DMS153 (cell line): ENCODE measurements at regions not wholly inside any gene's neighbourhood (a gene's known extent, or its start where the extent isn't known, plus 50 kb on each side); places are given as distances from the start of the nearest gene placed in this dataset.

Experiments
- DNase-seq: peaks from one replicate; lab custom pipeline; 2025; lab: John Stamatoyannopoulos, UW

DNA sequence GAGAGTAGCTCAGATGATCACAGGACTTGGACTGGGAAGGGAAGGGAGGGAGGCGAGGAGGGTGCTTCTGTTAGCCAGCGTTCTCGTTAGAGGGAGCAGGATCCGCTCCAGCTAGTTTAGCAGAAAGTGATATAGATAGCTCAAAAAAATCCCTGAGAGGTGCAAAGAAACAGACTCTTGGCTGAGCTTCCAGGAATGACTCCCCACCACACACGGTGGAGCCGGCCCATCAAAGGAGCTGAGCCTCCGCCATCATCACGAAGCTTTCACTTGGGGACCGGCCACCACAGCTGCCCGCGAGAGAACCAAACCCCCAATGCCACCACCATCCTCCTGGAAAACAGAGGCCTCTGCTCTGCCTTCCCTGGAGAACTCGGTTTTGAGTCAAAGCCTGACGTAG, 124.6 kb upstream of the BCL2L14 start:
- DNase-seq, result no peak

DNA sequence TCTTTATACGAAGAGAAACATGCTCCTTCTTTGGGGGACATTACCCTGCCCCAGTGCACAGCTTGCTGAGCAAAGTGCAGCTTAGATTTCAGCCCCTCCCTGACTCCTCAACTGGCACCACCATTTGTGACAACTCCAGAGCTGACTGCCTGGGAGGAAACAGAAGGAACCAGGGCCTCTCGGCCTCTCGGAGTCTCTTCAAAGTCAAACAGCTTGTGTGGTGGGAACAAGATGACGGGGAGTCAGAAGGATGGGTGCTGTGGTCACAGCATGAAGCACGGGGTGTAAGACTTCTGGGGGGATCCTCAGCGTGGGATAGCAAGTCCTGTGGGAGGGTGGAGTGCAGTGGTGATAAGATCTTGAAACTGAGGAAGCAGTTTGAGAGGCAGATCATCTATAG, 123.5 kb upstream of the BCL2L14 start:
- DNase-seq, result no peak

DNA sequence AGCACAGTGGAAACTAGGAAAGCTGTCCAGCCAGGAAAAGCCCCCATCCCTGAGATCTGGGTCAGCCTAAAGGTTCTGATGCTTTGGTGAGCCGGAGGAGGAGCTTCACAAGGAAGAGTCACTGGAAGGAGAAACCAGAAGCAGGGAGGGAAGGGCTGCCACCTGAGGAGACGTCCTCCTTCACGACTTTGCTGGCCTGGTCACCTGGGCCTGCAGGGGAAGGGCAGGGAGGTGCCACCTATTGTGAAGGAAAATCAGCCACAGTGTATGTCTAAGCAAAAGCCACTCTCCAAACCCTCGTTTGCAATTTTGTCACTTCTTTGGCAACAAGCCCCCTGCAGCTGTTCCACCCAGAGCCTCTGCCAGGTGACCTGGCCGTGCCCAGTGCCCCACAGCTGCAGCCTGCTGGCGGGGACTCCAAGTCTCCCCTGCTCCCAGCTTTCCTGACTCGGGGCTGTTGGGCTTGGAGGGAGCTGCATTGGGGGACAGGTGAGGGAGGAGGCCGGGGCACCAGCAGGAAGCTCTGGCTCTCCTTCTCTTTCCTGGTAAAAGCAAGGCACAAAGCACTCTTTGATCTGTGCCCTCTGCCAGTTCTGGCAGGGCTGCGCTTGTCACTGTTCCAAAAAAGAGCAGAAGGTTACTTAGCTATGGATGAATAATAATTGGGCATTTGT, 120.9 kb upstream of the BCL2L14 start:
- DNase-seq, result peak; percentile 36

DNA sequence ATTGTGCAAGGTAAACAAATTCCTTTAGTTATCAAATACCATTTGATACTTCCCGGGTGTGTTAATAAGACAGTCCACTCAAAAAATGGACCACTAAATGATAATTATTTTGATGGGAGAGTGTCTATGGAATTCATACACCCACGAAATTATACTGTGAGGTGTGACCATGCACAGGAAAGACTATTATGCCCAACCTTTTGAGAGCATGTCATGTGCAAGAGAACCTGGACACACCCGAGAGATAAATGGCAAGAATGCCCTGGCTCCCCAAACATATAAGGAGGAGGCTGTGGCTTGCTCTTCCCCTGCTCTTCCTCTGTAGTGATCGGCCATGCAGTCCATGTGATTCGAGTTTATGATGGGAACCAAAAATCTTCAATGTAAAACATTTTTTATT, 119.5 kb upstream of the BCL2L14 start:
- DNase-seq, result no peak

DNA sequence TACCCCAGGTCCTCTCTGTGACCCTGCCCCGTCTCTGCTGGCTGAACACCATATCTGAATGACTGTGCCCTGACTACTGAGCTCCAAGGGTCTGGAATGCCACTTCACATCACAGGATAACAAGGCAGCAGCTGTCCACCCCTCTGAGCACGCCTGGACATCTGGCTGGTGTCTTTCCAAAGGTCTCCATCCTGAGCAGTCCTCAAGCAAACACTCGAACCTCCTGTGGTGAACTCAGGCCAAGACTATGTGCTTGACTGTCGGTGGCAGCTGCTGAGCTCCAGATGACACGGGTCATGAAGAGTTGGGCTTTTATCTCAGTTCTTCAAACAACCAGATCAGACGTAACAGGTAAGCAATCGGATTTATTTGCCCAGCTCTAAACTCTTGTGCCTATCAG, 117.2 kb upstream of the BCL2L14 start:
- DNase-seq, result peak; percentile 26

DNA sequence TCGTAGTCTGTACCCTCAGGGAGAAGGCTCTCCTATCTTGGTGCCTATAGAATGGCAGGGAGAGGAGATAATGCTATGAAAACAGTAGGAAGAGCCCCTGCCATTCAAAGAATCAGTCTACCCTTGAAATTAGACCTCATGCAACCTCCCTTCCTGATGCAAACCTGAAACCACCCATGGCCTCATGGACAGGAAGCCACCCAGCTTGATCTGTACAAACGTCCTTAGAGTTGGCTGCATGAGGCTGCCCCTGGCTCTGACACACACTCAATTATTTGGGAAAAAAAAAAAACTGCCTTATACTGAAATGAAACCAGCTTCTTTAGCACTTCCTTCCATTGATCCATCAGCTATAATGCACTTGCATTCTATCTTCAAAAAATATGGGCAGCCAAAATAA, 116.6 kb upstream of the BCL2L14 start:
- no peak for DNase-seq

DNA sequence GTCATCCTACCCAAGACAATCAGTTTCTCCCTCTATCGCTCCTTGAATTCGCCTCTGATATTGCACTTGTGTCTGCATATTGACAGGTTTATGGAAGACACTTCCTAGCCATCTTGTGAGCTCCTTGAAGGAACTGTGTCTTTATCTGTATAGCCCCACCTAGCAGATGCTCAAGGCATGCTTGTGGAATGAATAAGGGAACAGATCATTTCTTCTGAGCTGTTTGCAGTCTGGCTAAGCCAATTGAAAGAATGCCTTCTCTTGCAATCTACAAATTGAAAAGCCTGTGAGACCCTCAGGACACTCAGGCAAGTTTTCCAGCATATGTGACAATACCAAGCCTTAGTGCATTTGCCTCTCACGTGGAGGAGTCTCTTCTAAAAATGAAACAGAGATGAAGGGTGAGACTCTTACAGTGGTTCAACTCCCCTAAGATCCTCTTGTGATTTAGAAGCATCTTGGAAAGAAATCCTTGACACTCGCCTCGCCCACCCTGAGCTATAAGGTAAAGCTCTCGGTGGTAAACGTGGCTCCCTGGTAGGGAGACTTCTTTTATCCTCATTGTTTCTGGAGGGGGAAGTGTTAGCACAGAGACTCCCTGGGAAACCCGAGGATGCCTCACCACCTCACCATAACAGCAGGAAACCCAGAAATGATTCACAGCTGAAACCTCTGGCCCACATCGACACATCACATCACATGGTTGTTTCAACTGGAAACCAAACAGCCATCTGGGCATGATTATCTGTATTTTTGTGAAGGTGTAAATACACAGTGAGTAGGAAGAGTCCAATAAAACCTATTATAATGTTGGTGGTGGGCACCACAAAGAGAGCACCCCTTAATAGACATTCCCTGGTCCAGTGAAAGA, 112.3 kb upstream of the BCL2L14 start:
- DNase-seq, result no peak

DNA sequence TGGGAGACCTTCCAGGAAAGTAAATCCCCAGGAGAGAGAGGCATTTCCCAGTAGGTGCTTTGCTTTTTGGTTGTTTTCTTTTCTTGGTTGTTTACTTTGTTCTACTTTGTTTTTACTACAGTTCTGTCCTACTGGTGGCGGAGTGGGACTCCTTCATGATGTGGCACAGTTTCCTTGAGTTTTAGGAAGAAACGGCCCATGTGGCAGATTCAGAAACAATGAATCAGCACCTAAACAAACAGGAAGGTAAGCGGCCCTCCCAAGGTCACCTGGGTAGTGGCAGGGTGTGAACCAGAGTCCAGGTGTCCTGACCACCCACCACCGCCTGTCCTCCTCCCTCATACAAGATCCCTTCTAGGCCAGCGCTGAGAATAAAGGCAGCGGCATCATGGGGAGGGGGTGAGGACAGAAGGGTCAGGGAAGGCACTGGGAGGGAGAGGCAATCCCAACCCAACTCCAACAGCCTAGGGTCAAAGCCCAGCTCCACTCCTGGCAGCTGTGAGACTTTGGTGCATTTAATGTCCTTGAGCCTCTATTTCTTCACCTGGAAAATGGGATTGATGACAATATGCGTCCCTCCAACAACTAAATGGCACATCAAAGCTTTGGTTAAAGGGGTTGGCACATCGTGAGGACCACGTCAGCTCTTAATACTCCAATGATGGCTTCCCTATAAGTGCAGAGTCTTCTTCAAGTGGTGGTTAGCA, 111.5 kb upstream of the BCL2L14 start:
- no peak for DNase-seq

DNA sequence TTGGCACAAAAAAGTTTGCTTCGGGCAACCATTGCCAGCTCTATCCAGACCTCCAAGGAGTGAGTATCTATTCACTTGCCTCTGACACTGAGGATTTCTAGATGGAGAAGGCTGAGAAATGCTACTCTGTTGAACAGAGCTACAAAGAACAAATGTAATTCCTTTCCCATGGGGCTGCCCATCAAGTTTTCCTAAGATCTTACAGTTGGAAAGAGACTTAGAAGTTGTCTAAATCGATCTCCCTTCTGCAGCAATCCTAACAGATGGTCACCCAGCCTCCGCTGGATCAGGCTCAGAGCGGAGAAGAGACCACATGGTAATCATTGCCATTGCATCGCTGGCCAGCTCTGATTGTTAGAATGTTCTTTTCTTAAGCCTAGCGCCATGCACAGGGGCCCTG, 110.1 kb upstream of the BCL2L14 start:
- no peak for DNase-seq

DNA sequence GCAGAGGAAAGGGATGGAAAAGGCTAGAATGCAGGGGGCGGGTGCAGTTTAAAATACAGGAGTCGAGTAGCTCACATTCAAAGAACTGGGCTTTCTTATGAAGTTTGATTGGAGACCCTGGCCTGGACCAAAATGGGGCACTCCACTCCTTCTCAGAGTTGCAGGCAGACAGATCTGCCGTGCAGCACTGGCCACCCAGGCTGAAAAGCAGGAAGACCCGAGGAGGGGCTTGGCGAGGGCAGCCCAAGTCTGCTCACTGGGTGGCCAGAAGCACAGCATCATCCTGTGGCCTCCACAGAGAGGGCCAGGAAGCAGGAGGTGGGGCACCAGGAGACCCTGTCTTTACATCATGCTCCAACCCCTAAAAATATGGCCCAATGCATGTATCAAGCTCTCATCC, 109.1 kb upstream of the BCL2L14 start:
- no peak for DNase-seq

DNA sequence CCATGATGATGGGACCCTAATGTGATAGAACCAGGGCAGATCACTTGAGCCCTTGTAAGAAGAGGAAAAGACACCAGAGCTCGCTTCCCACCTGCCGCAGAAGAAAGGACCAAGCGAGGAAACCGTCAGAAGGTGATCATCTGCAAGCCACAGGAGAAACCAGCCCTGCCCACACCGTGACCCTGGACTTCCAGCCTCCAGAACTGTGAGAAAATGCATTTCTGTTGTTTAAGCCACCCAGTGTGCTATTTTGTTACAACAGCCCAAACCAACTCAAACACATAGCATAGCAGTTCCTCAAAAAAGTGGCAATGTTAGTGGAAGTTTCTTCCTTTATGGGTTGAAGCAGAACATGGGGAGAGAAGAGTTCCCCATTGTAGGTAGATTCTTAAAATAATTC, 107.9 kb upstream of the BCL2L14 start:
- no peak for DNase-seq

DNA sequence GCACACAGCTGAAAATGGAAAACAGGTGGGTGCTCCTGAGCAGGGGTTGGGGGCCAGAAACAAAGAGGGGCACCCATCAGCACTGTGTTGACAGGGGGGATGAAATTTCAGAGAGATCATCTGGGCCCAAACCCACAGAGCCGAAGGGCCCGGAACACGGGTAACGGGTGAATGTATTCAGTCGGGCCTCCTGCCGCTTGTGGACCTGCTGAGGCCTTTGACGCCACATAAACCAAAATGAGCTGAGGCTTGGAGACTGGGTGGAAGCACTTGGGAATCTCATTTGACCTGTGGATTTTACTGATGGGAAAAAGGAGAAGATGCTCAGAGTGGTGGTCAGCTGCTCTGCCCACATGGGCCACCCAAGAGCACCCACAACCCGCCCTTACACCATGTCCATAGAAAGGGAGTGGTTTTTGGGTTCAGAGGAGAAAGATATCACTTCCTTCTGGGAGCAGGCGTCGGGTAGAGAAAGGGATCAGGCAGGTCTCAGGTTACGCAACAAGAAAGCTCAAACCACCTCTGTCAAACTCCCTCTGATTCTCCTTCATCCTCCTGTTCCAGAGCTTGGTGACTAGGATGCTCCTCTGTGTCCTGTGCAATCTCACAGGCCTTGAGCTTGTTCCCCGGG, 106.8 kb upstream of the BCL2L14 start:
- DNase-seq, result no peak

DNA sequence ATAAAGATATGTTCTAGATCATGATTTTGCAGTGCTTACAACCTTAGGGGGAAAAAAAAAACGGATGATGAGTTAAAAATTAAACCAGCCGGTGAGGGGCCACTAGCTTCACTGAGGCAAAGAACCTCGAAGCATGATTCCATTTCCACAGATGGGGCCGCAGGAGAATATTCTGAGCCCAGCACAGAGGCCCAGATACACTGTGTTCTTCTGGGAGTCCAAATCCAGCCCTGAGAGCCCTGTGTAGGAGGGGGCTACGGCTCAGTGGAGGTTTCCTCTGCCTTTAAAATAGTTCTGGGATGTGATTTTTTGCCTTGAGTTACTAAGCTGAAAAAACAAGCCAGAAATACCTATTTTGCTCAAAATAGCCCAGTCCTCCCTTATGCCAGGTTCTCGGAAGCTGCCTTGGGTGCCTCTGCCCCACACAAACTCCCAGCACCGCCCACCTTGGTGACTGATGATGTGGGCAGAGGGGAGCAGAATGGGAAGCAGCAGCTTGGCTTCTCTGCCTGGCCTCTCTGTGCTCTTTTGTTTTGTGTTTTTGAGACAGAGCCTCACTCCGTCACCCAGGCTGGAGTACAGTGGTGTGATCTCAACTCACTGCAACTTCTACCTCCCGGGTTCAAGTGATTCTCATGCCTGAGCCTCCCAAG, 105.4 kb upstream of the BCL2L14 start:
- no peak for DNase-seq

DNA sequence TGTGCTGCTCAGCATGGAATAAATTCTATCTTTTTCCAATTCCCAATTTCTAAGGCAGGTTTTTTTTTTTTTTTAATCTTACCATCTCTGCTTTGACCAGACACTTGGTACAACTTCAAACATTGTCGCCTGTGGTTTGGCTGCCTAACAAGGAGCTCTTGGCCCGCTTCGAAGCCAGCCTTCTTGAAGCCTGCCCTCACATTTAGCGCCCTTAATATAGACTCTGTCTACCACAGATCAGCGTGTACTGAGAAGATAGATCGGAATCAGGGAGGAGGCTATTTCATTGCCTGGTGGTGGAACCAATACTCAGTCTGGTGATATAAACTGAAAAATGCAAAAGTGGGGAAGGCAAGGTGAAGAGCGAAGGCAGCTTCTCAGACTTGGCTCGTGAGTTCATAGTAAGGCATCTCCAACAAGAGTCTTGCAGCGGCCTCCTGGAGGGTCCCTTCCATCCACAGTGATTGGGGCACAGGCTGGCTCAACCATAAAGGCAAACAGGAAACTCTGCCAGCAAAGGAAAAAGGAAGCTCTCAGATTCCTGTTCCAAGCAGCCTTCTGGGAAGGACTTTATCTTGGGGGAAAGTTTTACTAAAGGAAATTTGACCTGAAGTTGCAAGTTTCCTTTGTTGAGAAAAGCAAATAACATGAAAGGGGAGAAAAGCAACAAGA, 103.2 kb upstream of the BCL2L14 start:
- DNase-seq, result no peak

DNA sequence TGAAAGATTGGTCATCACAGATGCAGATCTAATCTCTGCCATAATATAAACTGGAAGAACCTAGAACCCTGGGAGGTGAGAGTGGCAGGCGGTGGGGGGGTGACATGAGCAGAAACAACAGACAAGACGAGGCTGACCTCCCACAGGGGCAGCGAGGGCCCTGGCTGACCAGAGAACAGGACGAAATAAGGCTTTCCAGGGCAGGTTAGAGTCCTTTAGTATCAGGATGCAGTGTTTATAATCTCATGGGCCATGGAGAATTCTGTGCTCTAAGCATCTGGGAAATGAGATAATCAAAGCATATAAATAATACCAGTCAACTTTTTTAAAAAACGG, 102.7 kb upstream of the BCL2L14 start:
- no peak for DNase-seq

DNA sequence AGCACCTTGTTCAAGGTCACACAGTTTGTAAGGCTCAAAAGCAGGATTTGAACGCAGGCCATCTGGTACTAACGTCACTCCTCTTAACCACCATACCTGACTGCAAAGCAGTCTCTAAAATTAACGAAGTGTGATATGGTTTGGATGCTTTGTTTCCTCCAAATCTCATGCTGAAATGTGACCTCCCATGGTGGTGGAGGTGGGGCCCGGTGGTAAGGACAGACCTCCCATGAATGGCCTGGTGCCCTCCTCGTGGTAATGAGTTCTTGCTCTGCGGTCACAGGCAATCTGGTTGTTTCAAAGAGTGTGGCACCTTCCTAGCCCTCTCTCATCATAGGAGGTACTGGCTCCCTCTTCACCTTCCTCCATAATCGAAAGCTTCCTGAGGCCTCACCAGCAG, 102.2 kb upstream of the BCL2L14 start:
- DNase-seq, result no peak

DNA sequence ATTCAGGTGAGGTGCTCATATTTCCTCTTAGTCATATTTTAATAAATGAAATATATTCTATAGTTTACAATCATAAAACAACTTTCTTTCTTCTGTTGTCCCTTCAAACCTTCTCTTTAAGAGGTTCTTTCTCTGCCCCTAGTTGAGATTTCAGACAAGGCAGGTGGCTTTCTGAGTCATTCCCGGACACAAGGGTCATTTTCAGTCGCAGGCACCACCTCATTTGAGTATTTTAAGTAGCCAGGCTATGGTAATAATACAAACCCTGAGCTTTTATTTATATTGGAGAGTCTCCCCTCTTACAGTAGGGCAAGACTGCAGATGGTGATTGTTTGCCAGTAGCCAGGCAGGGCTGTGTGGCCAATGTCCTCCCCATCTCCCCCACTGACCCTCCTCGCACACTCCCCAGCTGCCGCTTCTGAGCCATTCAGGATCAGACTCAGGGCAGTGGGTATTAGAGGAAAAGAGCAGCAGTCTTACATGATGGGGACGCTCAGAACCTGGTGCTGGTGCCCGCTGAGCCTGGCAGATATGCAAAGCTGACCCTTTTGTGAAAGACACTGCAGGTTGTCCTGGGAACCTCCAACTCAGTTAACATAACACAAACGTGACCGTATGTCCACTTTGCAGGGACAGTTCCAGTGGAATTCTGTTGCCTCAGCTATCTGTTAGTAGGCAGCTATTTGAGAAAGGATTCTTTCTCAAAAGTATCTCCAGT, 101.1 kb upstream of the BCL2L14 start:
- no peak for DNase-seq

DNA sequence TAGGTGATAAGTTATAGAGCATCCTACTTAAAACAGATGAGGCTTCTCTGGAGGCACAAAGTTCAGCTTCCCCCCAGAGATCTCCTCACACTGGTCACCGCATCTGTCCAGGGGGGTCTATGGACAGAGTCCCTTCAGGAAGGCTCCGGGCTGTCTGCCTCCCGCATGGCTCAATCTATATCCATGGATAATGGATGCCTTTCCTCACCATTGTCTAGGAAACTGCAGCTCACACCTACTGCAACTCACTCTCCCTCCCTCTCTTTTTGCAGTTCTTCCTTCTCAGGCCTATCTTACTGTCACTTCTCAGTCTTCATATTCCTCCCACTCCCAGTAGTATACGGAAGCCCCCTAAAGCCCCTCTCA, 100.6 kb upstream of the BCL2L14 start:
- DNase-seq, result no peak

DNA sequence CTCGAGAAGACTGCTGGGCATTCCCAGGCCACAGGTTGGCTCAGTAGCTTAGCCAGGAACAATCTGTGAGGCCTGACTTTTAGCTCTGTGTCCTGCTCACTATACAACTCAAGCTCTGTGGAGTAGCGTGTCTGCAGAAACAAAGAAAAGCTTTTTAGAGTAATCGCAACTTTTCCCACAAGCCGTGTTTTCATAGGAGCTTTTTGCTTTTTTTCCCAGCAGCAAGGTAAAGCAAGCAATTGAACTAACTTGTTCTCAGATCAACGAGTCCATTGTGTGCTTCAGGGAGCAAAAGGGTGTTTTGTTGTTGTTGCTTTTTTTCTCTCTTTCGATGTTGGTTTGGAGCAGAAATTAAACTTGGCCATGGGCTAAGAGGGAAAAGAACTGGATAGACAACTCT, 97.3 kb upstream of the BCL2L14 start:
- no peak for DNase-seq

DNA sequence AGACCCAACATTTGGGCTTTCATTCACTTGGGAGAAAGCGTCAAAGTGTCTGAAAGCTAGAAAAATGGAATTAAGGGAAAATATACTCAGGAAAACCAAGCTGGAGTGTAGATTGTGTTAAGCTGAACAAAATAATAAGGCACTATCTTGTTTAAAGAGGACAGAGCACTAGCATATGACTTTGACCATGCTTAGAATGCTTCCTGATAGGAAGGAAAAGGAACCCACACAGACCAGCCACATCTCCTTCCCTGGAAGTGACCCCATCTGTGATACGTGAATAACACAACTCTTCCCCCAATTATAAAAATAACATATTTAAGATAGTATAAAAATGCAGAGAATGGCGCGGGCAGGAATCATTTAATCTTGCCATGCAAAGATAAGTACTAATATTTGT, 94.7 kb upstream of the BCL2L14 start:
- no peak for DNase-seq
